C4-2B (cell line): ENCODE measurements at regions not wholly inside any gene's neighbourhood (a gene's known extent, or its start where the extent isn't known, plus 50 kb on each side); places are given as distances from the start of the nearest gene placed in this dataset.
A peak's percentile ranks its signal among the peaks of the same experiment; 100 is the strongest.

Experiments
- H3K27ac ChIP-seq: fragments of 450-650 bp; 2 replicates; pipeline ENCODE4 v1.5.1; 2017
- CTCF ChIP-seq: fragments of 450-650 bp; conservative IDR thresholded peaks from 2 replicates; pipeline ENCODE4 v1.5.1; 2017; ENCODE audit warnings: mild to moderate bottlenecking
- ZFX ChIP-seq: fragments of 450-650 bp; IDR thresholded peaks from 2 replicates; pipeline ENCODE4 v1.6.1; 2017

DNA sequence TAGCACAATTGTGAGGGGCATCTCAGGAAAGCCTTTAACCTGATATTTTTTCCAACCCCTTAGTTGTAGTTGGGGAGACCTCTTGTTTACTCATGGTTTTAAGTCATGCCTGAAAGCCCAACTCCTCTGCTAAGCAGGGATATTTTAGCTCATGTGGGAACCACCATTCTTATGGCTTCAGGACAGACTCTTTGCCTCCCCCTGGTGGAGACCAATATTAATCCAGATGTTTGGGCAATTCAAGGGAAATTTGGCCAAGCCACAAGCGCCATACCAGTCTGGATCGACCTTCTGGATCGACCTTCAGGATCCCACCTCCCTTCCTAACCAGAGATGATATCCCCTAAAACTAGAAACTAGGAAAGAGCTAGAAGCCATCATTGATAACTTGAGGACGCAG, 211.2 kb downstream of the C6orf118 start:
- TF ChIP-seq CTCF (peak; percentile 45), ZFX (no peak)
- no peak overlapping the region for H3K27ac ChIP-seq

DNA sequence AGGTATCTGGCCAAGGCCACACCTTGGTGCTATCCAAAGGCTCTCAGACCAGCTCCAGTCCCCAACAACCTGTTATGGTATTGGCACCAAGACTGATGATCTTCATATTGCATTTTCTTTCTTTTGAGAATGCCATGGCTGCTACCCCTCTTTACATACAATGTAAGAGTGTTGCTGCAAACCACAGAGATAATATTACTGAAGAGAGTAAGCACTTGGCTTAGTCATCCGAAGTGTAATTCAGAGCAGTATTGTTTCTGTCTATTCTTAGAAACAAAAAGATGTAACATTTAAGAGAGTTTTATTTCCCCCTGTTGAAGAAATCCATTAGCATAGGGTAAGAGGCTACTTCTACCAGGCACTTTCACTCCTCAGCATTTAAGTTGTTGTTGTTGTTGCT, 212.5 kb downstream of the C6orf118 start:
- no peak overlapping the region for H3K27ac ChIP-seq

GRCh38 chr6:165096209-165096608, 213.2 kb downstream of the C6orf118 start:
- TF ChIP-seq ZFX (no peak), CTCF (no peak)
- H3K27ac ChIP-seq: no peak overlapping the region

More for the DNA sequence above, 212.5 kb downstream of the C6orf118 start:
- TF ChIP-seq ZFX (no peak), CTCF (no peak)

GRCh38 chr6:165092881-165093595, 216.4 kb downstream of the C6orf118 start:
- no peak overlapping the region; the same call in 1 of the 2 replicates for H3K27ac ChIP-seq
- no peak for TF ChIP-seq ZFX
- no peak for TF ChIP-seq CTCF

DNA sequence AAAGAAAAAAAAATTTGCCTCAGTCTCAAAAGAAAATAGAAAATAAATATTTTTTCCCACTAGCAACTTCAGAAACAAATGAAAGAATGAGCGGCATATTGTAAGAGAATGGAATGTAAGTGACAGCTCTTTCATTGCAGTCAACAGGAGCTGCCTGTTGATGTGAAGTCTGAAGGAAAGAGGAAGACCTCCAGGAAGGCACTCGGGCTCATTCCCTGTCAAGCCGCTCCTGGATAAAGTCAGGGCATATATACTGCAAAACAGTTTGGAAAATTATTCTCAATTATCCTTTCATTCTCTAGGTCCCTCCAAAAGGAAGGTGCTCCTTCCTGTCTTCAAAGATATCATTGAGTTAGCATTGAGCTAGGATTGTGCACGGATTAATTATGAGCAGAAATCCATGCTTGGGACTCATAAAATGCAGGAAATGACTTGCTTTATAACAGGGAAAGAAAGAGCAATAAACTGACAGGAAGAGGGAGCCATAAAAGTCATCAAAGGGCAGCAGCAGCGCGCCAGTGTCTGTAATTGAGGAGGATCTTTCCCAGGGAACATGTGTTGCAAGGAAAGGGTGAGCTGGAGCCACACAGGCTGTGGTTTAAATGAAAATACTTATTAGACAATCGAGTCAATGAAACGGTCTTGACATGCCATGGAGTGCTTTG, 218.2 kb downstream of the C6orf118 start:
- H3K27ac ChIP-seq: no peak overlapping the region
- TF ChIP-seq CTCF (no peak), ZFX (no peak)

DNA sequence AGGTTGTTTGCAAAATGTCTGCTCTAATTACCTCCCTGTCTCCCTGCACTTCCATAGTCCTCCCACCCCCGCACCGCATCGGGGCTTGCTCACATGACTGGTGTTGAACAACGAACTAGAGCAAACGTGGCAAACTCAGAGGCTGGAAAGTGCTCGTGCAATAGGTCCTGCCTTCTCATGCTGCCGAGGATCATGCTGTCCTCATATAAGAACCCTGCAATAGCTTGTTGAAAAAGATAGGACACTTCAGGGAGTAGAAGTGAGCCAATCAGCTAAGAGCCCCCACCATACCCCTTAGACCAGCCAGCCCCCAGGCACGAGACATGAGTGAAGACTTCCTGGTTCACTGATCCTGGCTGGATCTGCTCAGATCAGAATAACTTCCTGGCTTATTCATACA, 219.2 kb downstream of the C6orf118 start:
- no peak overlapping the region for H3K27ac ChIP-seq

More for the DNA sequence above, 219.2 kb downstream of the C6orf118 start:
- TF ChIP-seq CTCF (no peak), ZFX (no peak)
